PC-9 (cell line): ENCODE measurements at regions not wholly inside any gene's neighbourhood (a gene's known extent, or its start where the extent isn't known, plus 50 kb on each side); places are given as distances from the start of the nearest gene placed in this dataset.

Experiments
- BruUV-seq: library from RNA; stranded (reverse); fragments of 400-500 nt; replicated peaks from 2 replicates; lab custom pipeline; 2021; lab: Mats Ljungman, UMichigan
- CTCF ChIA-PET: fragments of 300-600 bp; sonication (Branson Sonifier 250); formaldehyde crosslinking; loops from one replicate; lab custom pipeline; 2022; ENCODE audit warnings: antibody characterized with exemption; lab: Charles Lee
- POLR2A ChIA-PET: fragments of 300-600 bp; sonication (Branson Sonifier 250); formaldehyde crosslinking; loops from one replicate; lab custom pipeline; 2022; ENCODE audit warnings: antibody characterized with exemption; ENCODE audit not compliant: unreplicated experiment; lab: Charles Lee
- DNase-seq, 2 experiments: peaks; one replicate each; pipeline versions ENCODE4 v3.0.0 to v3.0.0-alpha.2; 2015 to 2022; ENCODE audit warnings: mixed read lengths in 1 of 2
- H2AFZ ChIP-seq: fragments of 200-600 bp; sonication (generic); 2 replicates; pipeline ENCODE4 v1.8.1; 2017; ENCODE audit warnings: antibody characterized with exemption
- H3F3A ChIP-seq: fragments of 200-600 bp; sonication (generic); 2 replicates; pipeline ENCODE4 v1.8.1; 2017; ENCODE audit warnings: antibody characterized with exemption, mild to moderate bottlenecking, low read depth; ENCODE audit not compliant: insufficient read depth
- H3K27ac ChIP-seq: fragments of 200-600 bp; sonication (generic); 2 replicates; pipeline ENCODE4 v1.6.1; 2016; ENCODE audit warnings: mixed run types
- H3K27me3 ChIP-seq: fragments of 200-600 bp; sonication (generic); 2 replicates; pipeline ENCODE4 v1.6.1; 2016; ENCODE audit warnings: low read depth, mixed run types; ENCODE audit not compliant: insufficient read depth
- H3K36me3 ChIP-seq: fragments of 200-600 bp; sonication (generic); 2 replicates; pipeline ENCODE4 v1.6.1; 2016; ENCODE audit warnings: low read depth, mixed run types
- H3K4me1 ChIP-seq: fragments of 200-600 bp; sonication (generic); replicated peaks from 2 replicates; pipeline ENCODE4 v1.6.1; 2016; ENCODE audit warnings: mixed run types; ENCODE audit not compliant: insufficient read depth
- H3K4me2 ChIP-seq: fragments of 200-600 bp; sonication (generic); 2 replicates; pipeline ENCODE4 v1.6.1; 2017; ENCODE audit warnings: mixed run types
- H3K4me3 ChIP-seq: fragments of 200-600 bp; sonication (generic); 2 replicates; pipeline ENCODE4 v1.6.1; 2016; ENCODE audit warnings: mixed run types
- H3K79me2 ChIP-seq: fragments of 200-600 bp; sonication (generic); 2 replicates; pipeline ENCODE4 v1.6.1; 2017; ENCODE audit warnings: low read depth, mixed run types
- H3K9me2 ChIP-seq: fragments of 200-600 bp; sonication (generic); 2 replicates; pipeline ENCODE4 v1.8.1; 2017; ENCODE audit warnings: mild to moderate bottlenecking; ENCODE audit not compliant: insufficient read depth
- H3K9me3 ChIP-seq: fragments of 200-600 bp; sonication (generic); 2 replicates; pipeline ENCODE4 v1.8.1; 2016; ENCODE audit warnings: low read depth; ENCODE audit not compliant: insufficient read depth
- H4K20me1 ChIP-seq: fragments of 200-600 bp; sonication (generic); 2 replicates; pipeline ENCODE4 v1.8.1; 2017; ENCODE audit not compliant: insufficient read depth
- EZH2 ChIP-seq: fragments of 200-600 bp; sonication (generic); IDR thresholded peaks from 2 replicates; pipeline ENCODE4 v1.8.0; 2017; ENCODE audit warnings: antibody characterized with exemption, low read depth
- intact Hi-C: fragments of 100-400 bp; cut with micrococcal nuclease; formaldehyde crosslinking; loops from one replicate; pipeline ENCODE4 v1.10.0; 2022; ENCODE audit not compliant: unreplicated experiment
- TF ChIP-seq, protein P1 (sequence below): fragments of 200-600 bp; sonication (generic); conservative IDR thresholded peaks from 2 replicates; pipeline ENCODE4 v1.6.1; 2017; ENCODE audit warnings: mixed run types, antibody characterized with exemption, mild to moderate bottlenecking, moderate library complexity

DNA sequence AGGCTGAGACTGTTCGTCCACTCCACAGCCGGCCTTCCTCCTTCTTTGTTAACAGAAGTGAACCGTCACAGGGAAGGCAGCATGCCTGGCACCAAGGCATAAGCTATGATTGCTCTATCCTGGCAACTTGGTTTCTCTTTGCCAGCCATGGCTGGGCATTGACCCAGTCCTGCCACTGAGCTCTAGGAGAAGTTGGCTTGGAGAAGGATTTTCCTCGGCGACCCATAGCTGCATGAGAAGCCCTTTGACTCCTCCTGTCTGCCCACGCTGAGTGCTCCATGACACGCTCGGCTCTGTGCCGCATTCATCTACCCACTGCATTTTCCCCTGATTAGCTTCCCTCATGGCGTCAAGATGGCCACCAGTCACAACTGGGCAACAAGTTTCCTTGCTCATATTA lies 111.8 kb upstream of the EXOC2 start:
- H3K9me2 ChIP-seq: no peaks in the 10 kb centered on the region
- H3K4me3 ChIP-seq: no peak overlapping the region
- H3K27ac ChIP-seq: no peak overlapping the region
- ChIA-PET POLR2A (no interaction called here), CTCF (no interaction called here)
- no peaks in the 10 kb centered on the region for H3K9me3 ChIP-seq
- BruUV-seq: no TSS peak
- H2AFZ ChIP-seq: no peak overlapping the region
- no peaks in the 10 kb centered on the region for H3K4me1 ChIP-seq
- no peaks in the 10 kb centered on the region for H3K79me2 ChIP-seq
- no peaks in the 10 kb centered on the region for H3F3A ChIP-seq
- TF ChIP-seq, protein P1, sequence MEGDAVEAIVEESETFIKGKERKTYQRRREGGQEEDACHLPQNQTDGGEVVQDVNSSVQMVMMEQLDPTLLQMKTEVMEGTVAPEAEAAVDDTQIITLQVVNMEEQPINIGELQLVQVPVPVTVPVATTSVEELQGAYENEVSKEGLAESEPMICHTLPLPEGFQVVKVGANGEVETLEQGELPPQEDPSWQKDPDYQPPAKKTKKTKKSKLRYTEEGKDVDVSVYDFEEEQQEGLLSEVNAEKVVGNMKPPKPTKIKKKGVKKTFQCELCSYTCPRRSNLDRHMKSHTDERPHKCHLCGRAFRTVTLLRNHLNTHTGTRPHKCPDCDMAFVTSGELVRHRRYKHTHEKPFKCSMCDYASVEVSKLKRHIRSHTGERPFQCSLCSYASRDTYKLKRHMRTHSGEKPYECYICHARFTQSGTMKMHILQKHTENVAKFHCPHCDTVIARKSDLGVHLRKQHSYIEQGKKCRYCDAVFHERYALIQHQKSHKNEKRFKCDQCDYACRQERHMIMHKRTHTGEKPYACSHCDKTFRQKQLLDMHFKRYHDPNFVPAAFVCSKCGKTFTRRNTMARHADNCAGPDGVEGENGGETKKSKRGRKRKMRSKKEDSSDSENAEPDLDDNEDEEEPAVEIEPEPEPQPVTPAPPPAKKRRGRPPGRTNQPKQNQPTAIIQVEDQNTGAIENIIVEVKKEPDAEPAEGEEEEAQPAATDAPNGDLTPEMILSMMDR: no peak
- no peak for TF ChIP-seq EZH2
- intact Hi-C loops: no loop called here
- no peak overlapping the region for H3K4me2 ChIP-seq
- no peaks in the 10 kb centered on the region for H3K27me3 ChIP-seq
- no peak for DNase-seq
- no peaks in the 10 kb centered on the region for H4K20me1 ChIP-seq
- H3K36me3 ChIP-seq: no peaks in the 10 kb centered on the region

DNA sequence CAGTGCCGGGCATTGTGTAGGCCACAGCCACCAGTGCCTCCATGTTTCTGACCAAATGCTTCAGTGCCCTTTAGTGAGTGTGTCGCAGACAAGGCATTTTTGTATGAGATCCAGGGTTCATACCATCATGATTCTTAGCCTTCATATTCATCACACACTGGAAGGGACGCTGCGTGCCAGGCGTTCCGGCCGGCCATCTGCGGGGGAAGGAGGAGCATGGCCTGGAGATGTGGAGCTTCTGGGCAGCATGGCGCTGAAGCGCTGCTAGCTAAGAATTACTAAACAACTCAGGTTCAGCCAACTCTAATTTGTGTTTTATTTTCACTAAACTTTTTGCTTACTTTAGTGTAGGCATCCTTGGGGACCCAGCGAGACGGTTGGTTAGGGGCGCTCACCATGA lies 111.4 kb upstream of the EXOC2 start:
- Histone ChIP-seq H3K36me3 (no peaks in the 10 kb centered on the region), H4K20me1 (no peaks in the 10 kb centered on the region), H3K27me3 (no peaks in the 10 kb centered on the region), H3F3A (no peaks in the 10 kb centered on the region), H3K27ac (no peak overlapping the region), H2AFZ (no peak overlapping the region), H3K4me1 (no peaks in the 10 kb centered on the region), H3K9me2 (no peaks in the 10 kb centered on the region), H3K79me2 (no peaks in the 10 kb centered on the region), H3K4me3 (no peak overlapping the region), H3K4me2 (no peak overlapping the region), H3K9me3 (no peaks in the 10 kb centered on the region)
- intact Hi-C loops: no loop called here
- no peak for TF ChIP-seq EZH2
- TF ChIP-seq, protein P1: no peak
- DNase-seq: no peak
- POLR2A ChIA-PET: no interaction called here
- no TSS peak for BruUV-seq
- CTCF ChIA-PET: no interaction called here

DNA sequence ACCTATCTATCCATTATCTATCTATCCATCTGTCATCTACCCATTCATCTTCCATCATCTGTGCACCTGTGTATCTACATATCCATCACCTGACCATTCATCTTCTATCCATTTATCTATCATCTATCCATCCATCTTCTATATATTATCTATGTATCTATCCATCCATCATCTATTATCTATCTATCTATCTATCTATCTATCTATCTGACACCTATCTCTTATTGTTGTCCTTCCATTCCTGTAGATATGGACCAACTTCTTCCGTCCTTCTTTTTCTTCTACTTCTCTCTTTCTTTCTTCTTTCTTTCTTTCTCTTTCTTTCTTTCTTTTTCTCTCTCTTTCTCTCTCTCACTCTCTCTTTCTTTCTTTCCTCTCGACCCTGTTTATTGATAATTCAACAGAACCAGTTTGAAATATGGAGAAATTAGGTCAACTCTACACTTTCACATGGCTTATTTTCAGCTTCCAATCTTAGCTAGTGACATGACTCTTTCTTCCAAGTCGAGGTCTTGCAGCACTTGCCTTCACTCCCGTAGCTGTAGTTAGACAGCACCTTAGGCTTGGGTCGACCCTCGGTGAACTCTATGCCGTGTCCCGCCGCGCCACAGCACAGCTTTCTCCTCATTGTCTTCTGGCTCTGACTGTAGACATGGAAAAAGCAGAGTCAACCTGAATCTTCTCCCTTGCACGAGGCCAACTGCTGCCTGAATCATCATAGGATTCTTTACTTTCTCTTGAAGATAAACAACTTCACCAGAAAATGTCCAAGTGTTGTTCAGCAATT lies 110.4 kb upstream of the EXOC2 start:
- H3K27me3 ChIP-seq: no peaks in the 10 kb centered on the region
- no peak overlapping the region for H2AFZ ChIP-seq
- H3K4me2 ChIP-seq: no peak overlapping the region
- intact Hi-C loops: no loop called here
- POLR2A ChIA-PET: no interaction called here
- no peaks in the 10 kb centered on the region for H4K20me1 ChIP-seq
- H3K4me3 ChIP-seq: no peak overlapping the region
- H3K4me1 ChIP-seq: no peaks in the 10 kb centered on the region
- CTCF ChIA-PET: no interaction called here
- no peak for TF ChIP-seq EZH2
- TF ChIP-seq, protein P1: no peak
- H3K27ac ChIP-seq: no peak overlapping the region
- H3K9me2 ChIP-seq: no peaks in the 10 kb centered on the region
- BruUV-seq: no TSS peak
- no peaks in the 10 kb centered on the region for H3K36me3 ChIP-seq
- no peaks in the 10 kb centered on the region for H3F3A ChIP-seq
- no peaks in the 10 kb centered on the region for H3K9me3 ChIP-seq
- H3K79me2 ChIP-seq: no peaks in the 10 kb centered on the region
- DNase-seq: no peak
